ENCODE measurements at regions not wholly inside any gene's neighbourhood (a gene's known extent, or its start where the extent isn't known, plus 50 kb on each side); places are given as distances from the start of the nearest gene placed in this dataset.

- no peak for TF ChIP-seq EZH2phosphoT487 (IDR thresholded peaks at IDR 0.05; ENCODE audit: borderline replicate concordance, low read depth)
- TF ChIP-seq POLR2AphosphoS5 (IDR thresholded peaks at IDR 0.05; ENCODE audit: low read depth, low read length), result no peak
- no peak for TF ChIP-seq RFX5 (IDR thresholded peaks at IDR 0.05; ENCODE audit: low read length)
- no peak for TF ChIP-seq USF2 (IDR thresholded peaks at IDR 0.05; ENCODE audit: borderline replicate concordance, low read depth, low read length)
- no peak for TF ChIP-seq EP300 (IDR thresholded peaks at IDR 0.05; ENCODE audit: borderline replicate concordance in 1 of 2, low read depth in 1 of 2, low read length in 1 of 2)
- no peak for TF ChIP-seq FOXJ3 (CRISPR knock-in tag; IDR thresholded peaks at IDR 0.05)
- TF ChIP-seq YY1 (IDR thresholded peaks at IDR 0.05; ENCODE audit: low read depth), result no peak
- no peak for TF ChIP-seq MXI1 (IDR thresholded peaks at IDR 0.05; ENCODE audit: low read depth, low read length)
- no peak for TF ChIP-seq CTCF (IDR thresholded peaks at IDR 0.05)
- no peak for TF ChIP-seq JUND (IDR thresholded peaks at IDR 0.05)
- no peak for TF ChIP-seq USF1 (IDR thresholded peaks at IDR 0.05; ENCODE audit: borderline replicate concordance, low read depth)
- no peak for TF ChIP-seq MAX (IDR thresholded peaks at IDR 0.05; ENCODE audit: low read depth)
- no peak for TF ChIP-seq TAF1 (IDR thresholded peaks at IDR 0.05; ENCODE audit: borderline replicate concordance, low read depth, low read length)
Measured at GRCh38 chr15:95826412-95827195, 503.9 kb upstream of the NR2F2 start (continued).

- CTCF ChIA-PET, result no interaction called here
- Histone ChIP-seq H3K27ac (ENCODE audit: low read depth in 2 of 2, low read length in 1 of 2) (no peak overlapping the region), H3K4me1 (ENCODE audit: control insufficient read depth in 1 of 2, insufficient read depth in 2 of 2, low read depth in 1 of 2, low read length in 1 of 2) (no peaks in the 10 kb centered on the region), H3K4me2 (no peak overlapping the region), H3K36me3 (replicated peaks in 1 of 2; ENCODE audit: control insufficient read depth in 1 of 2, insufficient read depth in 2 of 2, low read length in 1 of 2) (no peaks in the 10 kb centered on the region), H3K27me3 (ENCODE audit: insufficient read depth) (no peaks in the 10 kb centered on the region), H3K4me3 (ENCODE audit: low read depth in 2 of 2, low read length in 1 of 2) (no peak overlapping the region), H3K9me3 (no peaks in the 10 kb centered on the region), H3K79me2 (ENCODE audit: insufficient read depth) (no peaks in the 10 kb centered on the region), H3K9me2 (no peaks in the 10 kb centered on the region), H3K9ac (no peak overlapping the region), H3F3A (replicated peaks; ENCODE audit: insufficient read depth) (no peaks in the 10 kb centered on the region), H4K20me1 (ENCODE audit: insufficient read depth) (no peaks in the 10 kb centered on the region), H2AFZ (ENCODE audit: low read depth) (no peak overlapping the region)
- POLR2A ChIA-PET, result no interaction called here
- DNase-seq, result no peak
- 11% methylated on average over 5 of the region's 5 CpGs for WGBS (ENCODE audit: low lambda C conversion rate)
- TF ChIP-seq NFIC (IDR thresholded peaks at IDR 0.05; ENCODE audit: borderline replicate concordance) (no peak), RAD21 (IDR thresholded peaks at IDR 0.05; ENCODE audit: low read length) (no peak), FOXM1 (IDR thresholded peaks at IDR 0.05; ENCODE audit: low read depth) (no peak), GATA2 (CRISPR knock-in tag; IDR thresholded peaks at IDR 0.05) (no peak), TAF1 (IDR thresholded peaks at IDR 0.05; ENCODE audit: borderline replicate concordance, low read depth, low read length) (no peak), POLR2AphosphoS5 (IDR thresholded peaks at IDR 0.05; ENCODE audit: low read depth, low read length) (no peak), MXI1 (IDR thresholded peaks at IDR 0.05; ENCODE audit: low read depth, low read length) (no peak), ZBTB33 (IDR thresholded peaks at IDR 0.05; ENCODE audit: borderline replicate concordance, low read depth) (no peak), NRF1 (IDR thresholded peaks at IDR 0.05; ENCODE audit: low read depth, low read length) (no peak), MAX (IDR thresholded peaks at IDR 0.05; ENCODE audit: low read depth) (no peak), RCOR1 (IDR thresholded peaks at IDR 0.05; ENCODE audit: low read length) (no peak), YY1 (IDR thresholded peaks at IDR 0.05; ENCODE audit: low read depth) (no peak), RFX5 (IDR thresholded peaks at IDR 0.05; ENCODE audit: low read length) (no peak), JUND (IDR thresholded peaks at IDR 0.05) (no peak), PBX3 (IDR thresholded peaks at IDR 0.05) (no peak), FOXJ3 (CRISPR knock-in tag; IDR thresholded peaks at IDR 0.05) (no peak), USF1 (IDR thresholded peaks at IDR 0.05; ENCODE audit: borderline replicate concordance, low read depth) (no peak)
Measured at GRCh38 chr15:95829062-95829461, 501.4 kb upstream of the NR2F2 start.
